Gastrocnemius medialis (tissue), 4 donors: ENCODE measurements at regions not wholly inside any gene's neighbourhood (a gene's known extent, or its start where the extent isn't known, plus 50 kb on each side); places are given as distances from the start of the nearest gene placed in this dataset.

Experiments used
- CTCF ChIP-seq, 5 experiments: fragments of 450-650 bp in 3 of 5; fragments of 200-600 bp in 2 of 5; sonication (generic) in 2 of 5; IDR thresholded peaks in 4 of 5; conservative IDR thresholded peaks in 1 of 5; 1 replicate in 4 of 5; 2 replicates in 1 of 5; pipeline ENCODE4 v1.5.1; 2016 to 2019; ENCODE audit warnings: antibody characterized with exemption in 5 of 5, mild to moderate bottlenecking in 3 of 5, moderate library complexity in 3 of 5
- POLR2A ChIP-seq, 2 donors: fragments of 450-650 bp; IDR thresholded peaks; one replicate each; pipeline ENCODE4 v1.6.1; 2017; ENCODE audit warnings: antibody characterized with exemption in 2 of 2, mild to moderate bottlenecking in 2 of 2, moderate library complexity in 2 of 2

GRCh38 chr18:41042866-41043265, 912.2 kb upstream of the PIK3C3 start:
- no peak for TF ChIP-seq CTCF (IDR thresholded peaks at IDR 0.05 in 4 of 5, conservative IDR thresholded peaks at IDR 0.05 in 1 of 5)
- TF ChIP-seq POLR2A (IDR thresholded peaks at IDR 0.05) = no peak
